Retinal pigment epithelial cell (primary cell): ENCODE measurements at regions not wholly inside any gene's neighbourhood (a gene's known extent, or its start where the extent isn't known, plus 50 kb on each side); places are given as distances from the start of the nearest gene placed in this dataset.

Experiments
- DNase-seq: peaks from one replicate; pipeline ENCODE4 v3.0.0-alpha.2; 2010; ENCODE audit warnings: low read depth
- H3K4me3 ChIP-seq: 2 replicates; pipeline ENCODE4 v1.5.1; 2011; ENCODE audit warnings: mild to moderate bottlenecking, low read length, control low read depth, moderate library complexity
- TF ChIP-seq, protein P1 (sequence below): conservative IDR thresholded peaks from 2 replicates; pipeline ENCODE4 v1.5.1; 2011; ENCODE audit warnings: low read depth, low read length, control low read depth, inconsistent platforms

DNA sequence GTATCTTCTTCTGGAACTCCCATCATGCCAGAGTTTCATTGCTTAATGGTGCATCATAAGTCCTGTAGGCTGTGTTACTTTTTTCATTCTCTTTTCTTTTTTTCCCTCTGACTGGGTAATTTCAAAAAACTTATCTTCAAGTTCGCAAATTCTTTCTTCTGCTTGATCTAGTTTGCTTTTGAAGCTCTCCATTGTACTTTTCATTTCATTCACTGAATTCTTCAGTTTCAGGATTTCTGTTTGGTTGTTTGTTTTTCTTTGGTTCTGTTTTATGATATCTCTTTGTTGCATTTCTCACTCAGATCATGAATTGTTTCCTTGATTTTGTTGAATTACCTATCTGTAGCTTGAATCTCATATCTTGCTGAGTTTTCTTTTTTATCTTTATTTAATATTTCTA, 83.3 kb upstream of the PRMT8 start:
- TF ChIP-seq, protein P1, sequence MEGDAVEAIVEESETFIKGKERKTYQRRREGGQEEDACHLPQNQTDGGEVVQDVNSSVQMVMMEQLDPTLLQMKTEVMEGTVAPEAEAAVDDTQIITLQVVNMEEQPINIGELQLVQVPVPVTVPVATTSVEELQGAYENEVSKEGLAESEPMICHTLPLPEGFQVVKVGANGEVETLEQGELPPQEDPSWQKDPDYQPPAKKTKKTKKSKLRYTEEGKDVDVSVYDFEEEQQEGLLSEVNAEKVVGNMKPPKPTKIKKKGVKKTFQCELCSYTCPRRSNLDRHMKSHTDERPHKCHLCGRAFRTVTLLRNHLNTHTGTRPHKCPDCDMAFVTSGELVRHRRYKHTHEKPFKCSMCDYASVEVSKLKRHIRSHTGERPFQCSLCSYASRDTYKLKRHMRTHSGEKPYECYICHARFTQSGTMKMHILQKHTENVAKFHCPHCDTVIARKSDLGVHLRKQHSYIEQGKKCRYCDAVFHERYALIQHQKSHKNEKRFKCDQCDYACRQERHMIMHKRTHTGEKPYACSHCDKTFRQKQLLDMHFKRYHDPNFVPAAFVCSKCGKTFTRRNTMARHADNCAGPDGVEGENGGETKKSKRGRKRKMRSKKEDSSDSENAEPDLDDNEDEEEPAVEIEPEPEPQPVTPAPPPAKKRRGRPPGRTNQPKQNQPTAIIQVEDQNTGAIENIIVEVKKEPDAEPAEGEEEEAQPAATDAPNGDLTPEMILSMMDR: no peak
- no peak for DNase-seq
- no peak overlapping the region for H3K4me3 ChIP-seq

DNA sequence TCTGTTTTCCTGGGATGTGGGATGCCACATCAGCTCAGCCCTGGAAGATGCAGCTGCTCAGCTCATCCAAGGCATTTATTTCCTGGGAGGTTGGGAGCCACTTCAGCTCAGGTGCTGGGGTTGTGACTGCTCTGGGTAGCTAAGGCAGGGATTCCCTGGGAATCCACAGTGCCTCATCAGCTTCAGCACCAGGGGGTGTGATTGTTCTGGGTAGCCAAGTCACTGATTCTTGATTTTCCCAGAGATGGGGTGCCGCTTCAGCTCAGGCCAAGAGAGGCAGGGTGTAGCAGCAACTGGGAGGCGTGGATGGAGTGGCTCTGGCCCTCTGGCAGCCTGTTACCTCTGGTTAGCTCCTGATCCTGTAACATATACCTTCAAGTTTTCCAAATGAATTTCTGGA, 81.3 kb upstream of the PRMT8 start:
- no peak for DNase-seq
- TF ChIP-seq, protein P1: no peak
- no peak overlapping the region for H3K4me3 ChIP-seq

DNA sequence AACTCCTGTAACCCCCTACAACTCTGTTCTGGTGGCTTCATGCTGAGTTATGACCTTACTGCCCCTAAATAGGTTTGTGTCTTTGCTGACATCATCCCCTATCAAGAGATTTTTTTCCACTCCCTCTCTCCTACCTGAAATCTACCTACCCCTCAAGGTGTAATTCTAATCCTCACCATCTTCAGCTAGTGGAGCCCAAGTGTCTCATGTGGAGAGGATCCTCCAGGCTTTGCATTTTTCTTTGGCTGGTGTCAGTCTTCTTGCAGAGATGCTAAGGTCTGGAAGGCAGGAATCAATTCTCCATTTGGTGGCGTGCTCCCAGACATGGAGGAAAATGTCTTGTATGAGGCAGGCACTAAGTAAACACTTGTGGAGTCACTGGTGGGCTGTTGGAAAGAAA, 74.8 kb upstream of the PRMT8 start:
- no peak overlapping the region for H3K4me3 ChIP-seq
- TF ChIP-seq, protein P1: no peak

DNA sequence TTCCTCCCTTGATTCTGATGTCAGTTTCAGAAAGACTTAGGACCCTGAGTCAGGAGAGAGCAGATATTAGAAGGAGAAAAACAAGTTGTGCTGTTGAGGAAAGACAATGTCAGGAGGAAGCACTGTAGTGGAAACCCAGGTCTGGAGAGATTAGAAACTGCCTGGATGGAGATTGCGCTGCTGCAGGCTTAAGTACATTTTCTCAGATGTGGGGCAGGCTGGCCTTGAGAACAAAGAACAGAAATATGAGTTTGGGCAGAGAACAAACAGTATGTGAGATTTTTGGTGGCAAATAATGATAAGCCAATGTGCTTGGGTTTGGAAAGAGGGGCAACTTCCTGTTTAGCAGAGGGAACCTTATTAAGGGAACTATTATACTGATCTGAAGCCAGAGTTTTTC, 74.3 kb upstream of the PRMT8 start:
- DNase-seq: no peak
- no peak overlapping the region for H3K4me3 ChIP-seq
- TF ChIP-seq, protein P1: no peak

More for the DNA sequence above, 74.8 kb upstream of the PRMT8 start:
- no peak for DNase-seq

DNA sequence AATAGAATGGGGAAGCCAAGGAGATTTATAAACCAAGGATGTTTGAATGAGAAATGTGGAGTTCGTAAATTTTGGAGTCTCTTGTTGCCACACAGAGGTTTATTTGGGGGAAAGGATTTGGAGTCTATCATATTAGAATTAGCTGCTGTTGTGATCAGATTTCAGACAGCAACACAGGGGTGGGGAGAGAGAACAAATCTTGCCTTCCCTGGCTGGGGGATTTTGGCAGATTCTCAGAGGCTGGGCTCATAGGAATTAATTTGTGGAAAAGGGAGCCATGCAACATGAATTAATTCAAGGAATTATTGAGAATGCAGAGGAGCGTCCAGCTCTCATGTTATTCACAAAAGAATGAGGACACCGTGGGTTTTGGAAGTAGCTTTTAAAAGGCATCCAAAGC, 73.9 kb upstream of the PRMT8 start:
- TF ChIP-seq, protein P1: no peak
- DNase-seq: no peak
- no peak overlapping the region for H3K4me3 ChIP-seq

DNA sequence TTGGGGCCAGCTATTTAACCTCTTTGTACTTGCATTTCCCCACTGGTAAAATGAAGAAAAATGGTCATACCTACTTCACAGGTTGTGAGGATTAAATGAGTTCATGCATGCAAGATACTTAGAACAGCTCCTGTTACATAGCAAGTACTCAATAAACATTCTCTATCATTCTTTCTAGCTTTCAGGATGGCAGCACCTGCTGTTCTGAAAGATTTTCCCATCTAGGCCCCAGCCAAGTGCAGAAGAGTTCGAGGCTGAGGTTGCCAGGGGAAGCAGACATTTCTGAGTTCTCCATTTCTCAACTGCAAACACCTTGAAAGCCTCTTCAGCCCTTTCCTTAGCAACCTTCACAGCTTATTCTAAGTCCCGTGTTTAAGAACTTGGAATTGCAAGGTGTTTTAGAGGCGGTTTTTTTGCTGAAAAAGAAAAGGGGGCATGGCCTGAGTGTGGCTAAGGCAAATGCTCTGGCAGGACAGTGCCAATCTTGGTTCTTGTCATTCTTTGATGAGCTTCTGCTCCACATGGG, 73.0 kb upstream of the PRMT8 start:
- TF ChIP-seq, protein P1: no peak
- no peak overlapping the region for H3K4me3 ChIP-seq
- DNase-seq: no peak

DNA sequence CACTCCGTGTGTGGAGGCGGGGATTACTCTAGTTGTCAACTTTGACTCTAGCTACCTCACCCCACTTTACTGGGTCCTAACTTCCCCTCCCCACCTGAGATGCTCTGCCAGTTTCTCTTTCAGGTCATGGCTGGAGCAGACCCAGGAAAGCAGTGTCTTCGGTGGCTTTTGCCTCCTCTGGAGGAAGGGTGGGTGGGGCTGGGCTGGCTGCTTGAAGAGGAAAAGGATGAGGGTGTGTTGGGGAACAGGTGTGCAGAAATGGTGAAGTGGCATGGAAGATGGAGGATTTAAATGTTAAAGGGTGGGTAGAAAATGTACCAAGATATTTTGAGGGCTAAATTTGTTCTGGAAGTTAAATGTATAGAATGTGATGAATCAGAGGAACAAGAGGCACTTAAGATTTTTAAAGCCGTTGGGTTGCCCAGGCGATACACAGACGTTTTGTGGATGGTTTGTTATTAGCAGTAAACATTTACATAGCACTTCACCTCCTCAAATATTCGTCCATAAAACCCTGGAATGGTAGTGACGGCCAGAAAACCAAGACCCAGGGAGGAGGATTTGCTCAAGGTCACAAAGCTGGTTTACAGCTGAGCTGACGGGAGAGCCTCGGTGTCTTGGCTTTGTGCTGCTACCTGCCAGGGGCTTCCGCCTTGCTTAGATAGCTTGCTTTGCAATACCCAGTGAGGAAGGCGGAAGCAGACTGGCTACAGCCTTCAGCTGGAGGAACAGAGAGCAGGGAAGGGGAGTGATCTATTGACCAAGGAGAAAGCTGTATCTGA, 72.2 kb upstream of the PRMT8 start:
- TF ChIP-seq, protein P1: no peak
- no peak for DNase-seq
- H3K4me3 ChIP-seq: no peak overlapping the region
